ENCODE measurements at regions not wholly inside any gene's neighbourhood (a gene's known extent, or its start where the extent isn't known, plus 50 kb on each side); places are given as distances from the start of the nearest gene placed in this dataset.
"Not testable (repeated sequence)": the region's sequence is repeated elsewhere in the genome, so short reads cannot be mapped to it uniquely, and the experiment has no call there.

DNA sequence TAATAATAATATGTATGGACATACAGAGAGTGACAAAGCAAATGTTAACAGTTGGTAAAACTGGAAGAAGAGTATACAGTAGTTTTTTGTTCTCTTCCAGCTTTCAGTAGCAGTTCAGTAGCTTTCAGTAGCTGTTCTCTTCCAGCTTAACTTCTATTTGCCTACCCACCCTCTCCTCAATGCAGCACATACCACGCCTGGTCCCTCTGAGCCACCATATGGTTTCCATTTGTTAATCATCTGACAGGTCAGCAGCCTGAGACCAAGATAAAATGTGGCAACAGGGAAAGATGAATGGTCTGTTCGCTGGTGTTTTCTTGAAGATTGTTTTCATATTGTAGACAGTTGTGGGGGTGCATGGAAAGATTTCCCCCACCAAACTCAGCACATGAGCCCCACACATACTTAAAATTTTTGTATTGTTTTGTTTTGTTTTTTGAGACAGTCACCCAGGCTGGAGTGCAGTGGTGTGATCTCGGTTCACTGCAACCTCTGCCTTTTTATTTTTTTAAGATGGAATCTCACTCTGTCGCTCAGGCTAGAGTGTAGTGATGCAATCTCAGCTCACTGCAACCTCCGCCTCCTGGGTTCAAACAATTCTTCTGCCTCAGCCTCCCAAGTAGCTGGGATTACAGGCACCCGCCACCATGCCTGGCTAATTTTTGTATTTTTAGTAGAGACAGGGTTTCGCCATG is 56.8 kb downstream of the ATP6V0E2 start:
- not testable (repeated sequence) for DNase-seq

DNA sequence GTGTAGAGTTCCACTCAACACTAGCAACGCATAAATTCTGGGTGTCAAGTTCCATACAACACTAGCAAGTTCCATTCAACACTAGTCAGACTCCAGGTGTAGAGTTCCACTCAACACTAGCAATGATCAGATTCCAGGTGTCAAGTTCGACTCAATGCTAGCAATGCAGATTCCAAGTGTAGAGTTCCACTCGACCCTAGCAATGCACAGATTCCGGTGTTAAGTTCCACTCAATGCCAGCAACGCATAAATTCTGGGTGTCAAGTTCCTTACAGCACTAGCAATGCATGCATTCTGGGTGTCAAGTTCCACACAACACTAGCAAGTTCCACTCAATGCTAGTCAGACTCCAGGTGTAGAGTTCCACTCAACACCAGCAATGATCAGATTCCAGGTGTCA is 60.0 kb downstream of the ATP6V0E2 start:
- not testable (repeated sequence) for DNase-seq

DNA sequence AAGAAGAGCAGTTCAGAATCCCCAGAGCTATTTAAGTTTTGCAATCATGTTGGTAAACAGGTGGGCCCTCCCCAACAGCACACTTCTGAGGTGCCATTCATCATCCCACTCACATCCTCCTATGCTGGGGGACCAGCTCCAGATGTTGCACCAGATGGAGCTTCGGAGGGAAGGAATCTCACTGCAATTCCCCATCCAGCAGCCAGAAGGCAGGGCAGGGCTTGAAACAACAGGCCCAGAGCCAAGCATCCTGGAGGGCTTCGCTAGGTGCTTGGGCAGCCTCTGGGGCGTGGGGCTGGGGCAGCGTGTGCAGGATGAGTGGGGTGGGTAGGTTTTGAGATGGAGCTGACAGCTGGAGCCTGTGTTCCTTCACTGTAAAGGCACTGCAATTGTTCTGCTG is 73.6 kb downstream of the ATP6V0E2 start:
- DNase-seq = not testable (repeated sequence)

DNA sequence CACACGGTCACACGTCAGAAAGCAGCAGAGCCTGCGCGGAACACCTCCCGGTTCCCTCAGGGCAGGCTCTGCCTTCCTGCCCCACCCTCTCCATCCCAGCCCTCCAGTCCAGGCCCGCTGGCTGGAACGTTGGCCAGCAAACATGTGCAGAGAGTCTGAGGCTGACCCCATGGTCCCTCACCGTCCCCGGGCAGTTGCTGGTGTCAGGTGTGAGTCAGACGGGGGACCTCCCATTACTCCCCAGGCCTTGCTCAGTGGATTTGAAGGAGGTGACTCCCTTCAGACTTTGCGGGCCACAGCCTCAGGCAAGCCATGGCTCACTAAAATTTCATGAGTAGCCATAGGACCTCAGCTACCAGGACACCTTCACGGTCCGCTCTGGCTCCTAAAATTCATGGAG is 74.7 kb downstream of the ATP6V0E2 start:
- DNase-seq = not testable (repeated sequence)

DNA sequence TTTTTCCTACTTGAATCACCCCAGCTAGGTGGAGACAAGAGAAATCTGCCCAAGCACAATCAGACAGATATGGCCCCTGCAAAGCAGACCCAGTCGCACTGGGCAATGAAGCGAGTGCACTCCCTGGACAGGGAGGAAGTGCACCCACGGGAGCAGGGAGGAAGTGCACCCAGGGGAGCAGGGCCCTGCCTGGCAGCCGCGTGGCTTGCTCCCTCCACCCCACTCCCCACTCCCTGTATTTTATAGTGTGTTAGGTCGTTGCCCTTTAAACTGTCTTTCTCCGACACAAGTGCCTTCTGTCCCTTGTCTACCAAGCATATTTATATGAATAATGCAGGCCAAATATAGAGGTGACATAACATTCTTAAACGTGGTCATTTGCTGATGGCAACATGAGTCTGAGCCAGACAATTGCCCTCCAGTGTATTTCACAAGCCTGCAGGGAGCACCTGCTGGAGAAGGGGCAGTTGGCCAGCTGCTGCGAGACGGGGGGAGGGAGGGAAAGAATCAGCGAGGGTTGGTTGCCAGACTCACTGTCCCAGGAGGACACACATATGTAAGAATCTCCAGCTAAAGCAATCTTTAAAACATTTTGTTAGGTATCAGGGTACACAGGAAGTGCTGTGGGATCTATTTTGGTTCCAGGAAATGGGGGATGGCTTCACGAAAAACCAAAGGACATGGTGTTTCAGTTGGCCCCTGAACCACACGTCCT is 76.3 kb downstream of the ATP6V0E2 start:
- not testable (repeated sequence) for DNase-seq

DNA sequence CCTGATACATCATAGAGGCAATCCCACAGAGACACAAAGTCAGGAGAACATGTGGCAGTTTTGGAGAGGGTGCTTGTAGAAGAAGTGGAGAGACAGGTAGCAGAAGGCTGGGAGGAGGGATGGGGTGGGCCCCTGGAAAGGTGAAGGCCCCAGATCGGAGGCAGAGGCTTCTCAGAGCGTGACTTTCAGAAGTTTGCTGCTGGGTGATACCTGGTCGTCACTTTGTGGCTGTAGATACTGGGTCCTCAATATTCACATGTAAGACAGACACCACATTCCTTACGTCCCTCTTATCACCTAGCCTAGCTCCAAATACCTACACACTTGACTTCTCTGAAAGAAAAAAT is 76.8 kb downstream of the ATP6V0E2 start:
- not testable (repeated sequence) for DNase-seq

DNA sequence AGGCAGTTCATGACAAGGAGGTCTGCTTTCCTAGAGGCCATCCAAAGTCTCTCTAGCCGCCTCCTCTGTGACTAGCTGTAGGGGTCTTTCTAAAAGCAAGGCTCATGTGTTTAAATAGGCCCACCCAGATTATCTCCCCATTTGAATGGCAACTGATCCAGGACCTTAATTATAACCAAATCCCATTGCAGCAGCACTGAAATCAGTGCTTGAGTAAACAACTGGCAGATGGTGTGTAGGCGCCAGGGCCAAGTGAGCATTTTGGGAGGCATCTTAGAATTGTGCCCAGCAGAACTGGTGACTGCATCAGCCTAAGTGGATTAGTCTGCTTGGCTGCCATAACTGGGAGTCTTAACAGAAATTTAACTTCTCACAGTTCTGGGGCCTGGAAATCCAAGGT is 77.8 kb downstream of the ATP6V0E2 start:
- DNase-seq = not testable (repeated sequence)

DNA sequence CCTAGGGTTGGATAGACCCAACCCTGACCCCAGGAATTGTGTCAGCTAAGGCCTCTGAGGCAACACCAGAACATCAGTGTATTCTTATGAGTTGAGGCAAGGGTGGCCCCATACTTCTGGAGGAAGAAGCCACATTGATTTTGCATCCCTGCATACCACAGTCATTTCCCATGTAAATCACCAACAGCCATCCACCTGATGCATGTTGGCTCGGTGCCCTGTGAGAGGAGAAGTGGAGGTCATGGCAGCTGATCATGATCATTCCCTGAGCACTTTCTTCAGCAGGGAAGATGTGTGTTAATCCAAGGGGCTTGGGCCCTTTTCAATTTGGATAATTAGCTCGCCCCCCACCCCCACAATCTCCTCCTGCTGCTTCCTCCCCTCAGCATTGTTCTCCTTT is 85.1 kb downstream of the ATP6V0E2 start:
- not testable (repeated sequence) for DNase-seq

DNA sequence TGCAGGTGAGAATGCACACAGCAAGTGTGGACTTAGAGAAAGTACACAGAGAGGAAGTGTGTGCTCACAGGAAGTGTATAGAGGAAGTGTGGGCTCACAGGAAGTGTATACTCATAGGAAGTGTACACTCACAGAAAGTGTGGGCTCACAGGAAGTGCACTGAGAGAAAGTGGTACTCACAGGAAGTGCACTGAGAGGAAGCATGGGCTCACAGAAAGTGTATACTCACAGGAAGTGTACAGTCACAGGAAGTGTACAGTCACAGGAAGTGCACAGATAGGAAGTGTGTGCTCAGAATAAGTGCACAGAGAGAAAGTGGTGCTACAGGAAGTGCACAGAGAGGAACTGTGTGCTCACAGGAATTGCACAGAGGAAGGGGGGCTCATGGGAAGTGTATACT is 87.1 kb downstream of the ATP6V0E2 start:
- peak; percentile 30 for DNase-seq

DNA sequence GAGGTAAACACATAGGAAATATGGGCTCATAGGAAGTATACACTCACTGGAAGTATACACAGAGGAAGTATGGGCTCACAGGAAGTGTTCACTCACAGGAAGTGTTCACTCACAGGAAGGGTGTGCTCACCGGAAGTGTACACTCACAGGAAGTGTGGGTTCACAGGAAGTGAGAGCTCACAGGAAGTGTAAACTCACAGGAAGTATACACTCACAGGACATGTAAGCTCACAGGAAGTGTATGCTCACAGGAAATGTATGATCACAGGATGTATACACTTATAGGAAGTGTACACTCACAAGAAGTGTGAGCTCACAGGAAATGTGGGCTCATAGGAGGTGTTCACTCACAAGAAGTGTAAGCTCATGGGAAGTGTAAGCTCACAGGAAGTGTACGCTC is 88.1 kb downstream of the ATP6V0E2 start:
- peak; percentile 43 for DNase-seq

DNA sequence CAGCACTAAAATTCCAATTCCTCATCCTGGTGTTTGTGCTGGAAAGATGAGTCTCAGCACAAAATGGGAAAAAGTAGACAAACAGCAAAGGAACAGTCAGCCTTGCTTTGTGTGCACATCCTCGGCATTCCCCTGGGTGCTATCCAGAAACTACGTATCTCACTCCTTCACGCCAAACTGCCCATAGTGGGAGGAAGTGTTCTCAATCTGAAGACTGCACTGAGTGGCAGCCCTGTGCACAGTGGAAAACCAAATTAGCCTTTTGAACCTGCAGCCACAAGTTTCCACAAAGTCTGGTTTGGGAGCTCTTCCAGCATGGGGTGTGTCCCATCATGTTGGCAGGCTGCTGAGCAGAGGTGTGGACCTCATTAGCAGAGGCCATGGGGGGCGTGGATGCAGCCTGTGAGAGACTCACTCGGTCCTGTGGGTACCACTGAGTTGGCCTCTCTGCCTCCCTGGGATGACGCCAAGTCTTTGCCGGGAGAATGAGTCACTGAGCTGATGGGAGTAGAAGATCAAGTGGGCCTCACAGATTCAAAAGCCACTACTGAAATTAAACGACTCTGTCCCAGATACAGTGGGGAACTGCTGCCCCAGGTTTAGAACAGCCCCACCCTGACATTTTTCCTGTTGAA is 89.0 kb downstream of the ATP6V0E2 start:
- DNase-seq = not testable (repeated sequence)

DNA sequence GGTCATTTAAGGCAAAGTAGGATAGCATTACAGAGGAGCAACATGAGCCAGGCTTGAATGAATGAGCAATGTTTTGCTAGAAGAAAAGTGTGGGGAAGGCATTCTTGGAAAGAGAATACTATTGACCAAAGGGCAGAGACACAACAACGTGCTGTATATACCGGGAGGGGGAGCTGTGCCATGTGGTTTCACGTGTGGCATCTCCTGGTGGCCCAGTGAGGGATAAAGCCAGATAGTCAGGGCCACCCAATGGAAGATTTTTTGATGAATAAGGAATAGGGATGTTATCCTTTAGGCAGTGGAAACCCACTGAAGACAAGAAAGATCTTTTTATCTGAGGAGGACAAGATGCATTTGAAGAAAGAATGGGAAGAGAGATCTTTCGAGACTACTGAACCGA is 90.2 kb downstream of the ATP6V0E2 start:
- DNase-seq = not testable (repeated sequence)

DNA sequence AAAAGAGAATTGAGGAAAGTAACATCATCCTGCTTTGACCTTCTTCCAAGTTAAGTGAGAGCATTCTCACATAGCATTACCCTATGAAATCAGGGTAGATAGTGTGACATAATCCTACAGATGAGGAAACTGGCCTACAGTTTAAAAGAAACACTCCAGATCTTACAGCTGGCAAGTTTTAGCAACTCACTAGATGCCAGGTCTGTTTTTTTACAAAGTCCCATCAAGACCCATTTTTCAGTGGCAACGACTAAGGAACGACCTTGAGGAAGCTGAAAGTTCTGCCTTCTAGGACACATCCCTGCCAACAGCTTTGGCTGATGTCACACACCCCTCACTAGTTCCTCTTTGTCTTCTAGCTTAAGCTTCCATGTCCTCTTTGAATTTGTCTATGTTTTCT is 92.7 kb downstream of the ATP6V0E2 start:
- not testable (repeated sequence) for DNase-seq

DNA sequence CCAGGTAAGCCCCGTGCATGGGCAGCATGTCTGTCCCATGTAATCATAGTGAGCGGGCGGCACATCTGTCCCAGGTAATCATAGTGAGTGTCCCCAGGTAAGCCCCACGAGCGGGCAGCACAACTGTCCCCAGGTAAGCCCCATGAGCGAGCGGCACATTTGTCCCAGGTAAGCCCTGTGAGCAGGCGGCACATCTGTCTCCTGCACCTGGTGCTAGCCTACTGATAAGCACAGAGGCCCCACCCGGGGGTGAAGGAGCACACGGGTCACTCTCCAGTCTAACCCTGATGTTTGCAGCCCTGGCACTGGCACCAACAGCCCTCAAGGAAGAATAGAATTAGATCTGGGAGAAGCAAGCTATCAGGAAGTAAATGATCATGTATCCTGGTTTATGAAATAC is 99.2 kb downstream of the ATP6V0E2 start:
- not testable (repeated sequence) for DNase-seq

DNA sequence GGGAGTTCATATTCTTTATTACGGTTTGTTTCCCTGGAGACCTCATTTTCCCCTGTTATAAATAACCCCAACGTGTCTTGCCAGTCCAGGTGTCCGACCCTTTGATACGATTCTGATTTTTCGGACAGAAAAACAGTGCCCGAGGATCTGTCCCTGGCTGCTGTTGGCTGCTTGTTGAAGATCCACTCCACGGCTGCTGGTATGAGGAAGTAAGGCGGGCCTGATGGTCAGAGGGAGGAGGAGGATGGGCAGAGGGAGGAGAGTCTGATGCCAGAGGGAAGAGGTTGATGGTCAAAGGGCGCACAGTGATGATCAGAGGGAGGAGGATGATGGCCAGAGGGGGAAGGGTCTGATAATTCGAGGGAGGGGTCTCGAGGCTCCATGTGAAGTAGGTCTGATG is 99.9 kb downstream of the ATP6V0E2 start:
- not testable (repeated sequence) for DNase-seq

DNA sequence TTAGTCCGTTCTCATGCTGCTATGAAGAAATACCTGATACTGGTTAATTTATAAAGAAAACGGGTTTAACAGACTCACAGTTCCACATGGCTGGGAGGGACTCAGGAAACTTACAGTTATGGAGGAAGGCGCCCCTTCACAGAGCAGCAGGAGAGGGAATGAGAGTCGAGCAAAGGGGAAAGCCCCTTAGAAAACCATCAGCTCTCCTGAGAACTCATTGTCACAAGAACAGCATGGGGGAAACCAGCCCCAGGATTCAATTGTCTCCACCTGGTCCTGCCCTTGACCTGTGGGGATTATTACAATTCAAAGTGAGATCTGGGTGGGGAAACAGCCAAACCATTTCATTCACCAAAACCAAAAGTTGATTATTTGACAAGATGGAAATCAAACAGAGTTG is 101.8 kb downstream of the ATP6V0E2 start:
- DNase-seq = not testable (repeated sequence)

DNA sequence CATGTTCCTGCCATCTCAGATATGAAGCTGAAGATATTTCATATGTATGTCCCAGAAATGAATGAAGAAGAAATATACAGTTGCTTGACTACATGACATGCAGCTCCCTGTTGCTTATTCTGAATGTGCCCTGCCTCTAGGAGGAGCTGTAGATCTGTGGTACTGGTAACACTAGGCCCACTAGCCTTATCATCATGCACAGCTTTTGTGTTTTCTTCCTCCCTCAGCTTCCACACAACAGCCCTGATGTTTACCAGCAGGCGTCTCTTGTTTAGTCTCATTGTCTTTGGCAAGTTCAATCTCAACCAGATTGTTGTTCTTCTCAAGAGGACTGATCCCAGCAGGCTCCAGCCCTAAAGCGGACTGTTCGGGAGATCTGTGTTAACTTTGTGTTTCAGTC is 104.8 kb downstream of the ATP6V0E2 start:
- not testable (repeated sequence) for DNase-seq

DNA sequence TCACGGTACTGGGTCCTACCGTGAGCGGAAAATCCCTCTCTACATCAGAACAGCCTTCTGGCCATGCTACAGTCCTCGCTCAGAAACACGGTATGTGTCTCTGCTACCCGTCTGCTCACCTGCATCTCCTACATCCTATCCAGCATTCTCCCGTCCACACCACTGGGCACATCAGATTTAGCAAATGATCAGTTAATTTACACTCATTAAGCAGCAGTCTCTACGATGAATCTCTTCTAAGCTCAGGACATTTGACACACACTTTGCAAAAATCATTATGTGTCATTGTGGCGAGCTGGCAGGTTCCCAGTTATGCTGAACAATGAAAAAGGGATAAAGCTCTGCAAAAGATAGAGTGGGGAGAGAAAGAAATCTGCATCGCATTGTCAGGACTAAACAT is 105.2 kb downstream of the ATP6V0E2 start:
- DNase-seq = not testable (repeated sequence)

DNA sequence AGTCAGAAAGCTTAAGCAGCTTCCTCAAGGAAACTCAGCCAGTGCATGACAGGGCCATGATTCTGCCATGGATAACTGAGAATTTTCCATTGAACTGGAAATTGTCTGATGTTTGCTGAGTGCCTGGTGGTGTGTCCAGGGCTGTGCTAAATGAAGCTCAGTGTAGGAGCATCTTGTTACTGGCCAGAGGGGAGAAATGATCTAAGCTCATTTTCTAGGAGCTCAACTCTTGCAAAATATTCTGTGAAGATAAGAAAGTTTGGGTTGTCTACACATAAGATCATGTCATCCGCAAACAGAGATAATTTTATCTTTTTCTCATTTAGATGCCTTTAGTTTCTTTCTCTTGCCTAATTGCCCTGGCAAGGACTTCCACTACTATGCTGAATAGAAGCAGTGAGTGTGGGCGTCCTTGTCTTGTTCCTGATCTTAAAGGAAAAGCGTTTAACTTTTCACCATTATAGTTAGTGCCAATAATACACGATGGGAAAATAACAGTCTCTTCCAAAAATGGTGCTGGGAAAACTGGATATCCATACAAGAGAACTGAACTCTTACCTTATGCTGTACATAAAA is 108.9 kb downstream of the ATP6V0E2 start:
- DNase-seq = not testable (repeated sequence)

DNA sequence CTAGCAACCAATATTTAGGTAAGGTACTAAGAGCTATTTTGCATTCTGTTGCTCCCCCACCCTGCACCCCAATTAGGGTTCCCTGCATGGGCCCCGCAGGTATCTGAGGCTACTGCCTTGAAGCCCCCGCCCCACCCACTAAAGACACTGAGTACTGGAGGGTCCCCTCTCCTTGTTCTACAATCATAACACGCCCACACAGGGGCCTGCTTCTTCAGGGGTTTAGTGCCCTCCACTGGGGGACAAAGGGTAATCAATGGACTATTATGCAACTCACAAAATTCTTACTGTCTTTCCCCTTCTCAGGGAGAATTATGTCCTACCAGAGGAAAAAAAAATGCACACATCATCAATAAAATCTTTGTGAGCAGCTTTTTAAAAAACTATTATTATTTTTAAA is 113.1 kb downstream of the ATP6V0E2 start:
- not testable (repeated sequence) for DNase-seq

DNA sequence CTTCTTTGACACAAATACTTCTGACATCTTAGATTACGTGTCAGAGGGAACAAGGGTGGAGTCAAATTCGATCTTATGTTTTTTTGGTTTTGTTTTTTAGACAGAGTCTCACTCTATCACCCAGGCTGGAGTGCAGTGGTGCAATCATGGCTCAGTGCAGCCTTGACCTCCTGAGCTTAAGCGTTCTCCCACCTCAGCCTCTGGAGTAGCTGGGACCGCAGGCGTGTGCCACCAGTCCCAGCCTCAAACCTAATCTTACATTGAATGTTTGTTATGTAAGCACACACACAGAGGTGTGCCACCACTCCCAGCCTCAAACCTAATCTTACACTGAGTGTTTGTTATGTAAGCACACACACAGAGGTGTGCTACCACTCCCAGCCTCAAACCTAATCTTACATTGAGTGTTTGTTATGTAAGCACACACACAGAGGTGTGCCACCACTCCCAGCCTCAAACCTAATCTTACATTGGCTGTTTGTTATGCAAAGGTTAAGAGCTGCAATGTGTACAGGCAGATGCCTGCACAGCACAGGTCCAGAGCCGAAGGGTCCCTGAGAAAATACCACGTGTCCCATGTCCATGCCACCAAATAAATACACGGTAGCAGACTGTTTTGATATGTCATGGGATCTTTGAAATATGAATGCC is 118.0 kb downstream of the ATP6V0E2 start:
- DNase-seq = not testable (repeated sequence)

DNA sequence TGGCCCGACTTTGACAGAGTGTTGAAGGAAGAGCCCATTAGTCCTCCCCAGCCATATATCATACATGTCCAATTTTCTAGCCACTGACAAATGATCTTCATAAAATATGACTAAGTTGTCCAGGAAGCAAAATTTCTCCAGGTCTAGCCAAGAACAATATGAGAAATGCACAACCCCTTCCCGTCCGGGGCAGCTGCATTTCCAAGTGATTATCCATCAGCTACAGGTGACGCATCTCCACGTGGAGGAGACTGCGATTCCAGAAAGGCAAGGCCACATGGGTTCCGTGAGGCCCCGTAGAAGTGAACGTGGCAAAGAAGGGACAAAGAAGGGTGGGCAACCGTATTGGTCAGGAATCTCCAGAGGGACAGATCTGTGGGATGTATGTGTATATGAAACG is 118.6 kb downstream of the ATP6V0E2 start:
- not testable (repeated sequence) for DNase-seq
